SH-SY5Y (cell line): ENCODE measurements at regions not wholly inside any gene's neighbourhood (a gene's known extent, or its start where the extent isn't known, plus 50 kb on each side); places are given as distances from the start of the nearest gene placed in this dataset.

Experiments
- GATA2 ChIP-seq: IDR thresholded peaks from 2 replicates; pipeline ENCODE4 v1.6.1; 2011; ENCODE audit warnings: mild to moderate bottlenecking, low read depth, low read length
- GATA3 ChIP-seq: IDR thresholded peaks from 2 replicates; pipeline ENCODE4 v1.6.1; 2011; ENCODE audit warnings: low read depth, mild to moderate bottlenecking, low read length, moderate library complexity

GRCh38 chr1:209262631-209263030 lies 320.9 kb upstream of the CAMK1G start:
- TF ChIP-seq GATA2 (no peak), GATA3 (no peak)

GRCh38 chr1:209265301-209265700 lies 318.2 kb upstream of the CAMK1G start:
- TF ChIP-seq GATA2 (no peak), GATA3 (no peak)

GRCh38 chr1:209266590-209267205 lies 316.8 kb upstream of the CAMK1G start:
- TF ChIP-seq GATA2 (no peak), GATA3 (no peak)

- TF ChIP-seq GATA3 (no peak), GATA2 (no peak)
Measured at GRCh38 chr1:209267968-209268367, 315.5 kb upstream of the CAMK1G start.

GRCh38 chr1:209268479-209268878 lies 315.0 kb upstream of the CAMK1G start:
- TF ChIP-seq GATA2 (no peak), GATA3 (no peak)

- TF ChIP-seq GATA2 = no peak
- no peak for TF ChIP-seq GATA3
Measured at GRCh38 chr1:209276321-209276720, 307.2 kb upstream of the CAMK1G start.

GRCh38 chr1:209277662-209278061 lies 305.9 kb upstream of the CAMK1G start:
- TF ChIP-seq GATA3 = no peak
- no peak for TF ChIP-seq GATA2

GRCh38 chr1:209291715-209292114 lies 291.8 kb upstream of the CAMK1G start:
- no peak for TF ChIP-seq GATA3
- TF ChIP-seq GATA2 = no peak

- TF ChIP-seq GATA3 (peak; percentile 16; the same call in 1 of the 2 replicates), GATA2 (peak; percentile 59)
Measured at GRCh38 chr1:209302779-209303568, 280.5 kb upstream of the CAMK1G start.

GRCh38 chr1:209304166-209304565 lies 279.3 kb upstream of the CAMK1G start:
- TF ChIP-seq GATA3 = no peak
- no peak for TF ChIP-seq GATA2

GRCh38 chr1:209305221-209305954 lies 278.1 kb upstream of the CAMK1G start:
- no peak for TF ChIP-seq GATA3
- TF ChIP-seq GATA2 = no peak

GRCh38 chr1:209307846-209308245 lies 275.7 kb upstream of the CAMK1G start:
- TF ChIP-seq GATA3 (no peak), GATA2 (no peak)

- TF ChIP-seq GATA3 (no peak), GATA2 (no peak)
Measured at GRCh38 chr1:209309198-209309597, 274.3 kb upstream of the CAMK1G start.

GRCh38 chr1:209311770-209312169 lies 271.7 kb upstream of the CAMK1G start:
- TF ChIP-seq GATA2 (no peak), GATA3 (no peak)

- TF ChIP-seq GATA2 (no peak), GATA3 (no peak)
Measured at GRCh38 chr1:209316929-209317328, 266.6 kb upstream of the CAMK1G start.

GRCh38 chr1:209318181-209319056 lies 265.1 kb upstream of the CAMK1G start:
- TF ChIP-seq GATA2 (no peak), GATA3 (no peak)
